ENCODE measurements at regions not wholly inside any gene's neighbourhood (a gene's known extent, or its start where the extent isn't known, plus 50 kb on each side); places are given as distances from the start of the nearest gene placed in this dataset.

GRCh38 chr16:87144232-87144631 is 173.0 kb downstream of the C16orf95 start:
- TF ChIP-seq, protein P1, sequence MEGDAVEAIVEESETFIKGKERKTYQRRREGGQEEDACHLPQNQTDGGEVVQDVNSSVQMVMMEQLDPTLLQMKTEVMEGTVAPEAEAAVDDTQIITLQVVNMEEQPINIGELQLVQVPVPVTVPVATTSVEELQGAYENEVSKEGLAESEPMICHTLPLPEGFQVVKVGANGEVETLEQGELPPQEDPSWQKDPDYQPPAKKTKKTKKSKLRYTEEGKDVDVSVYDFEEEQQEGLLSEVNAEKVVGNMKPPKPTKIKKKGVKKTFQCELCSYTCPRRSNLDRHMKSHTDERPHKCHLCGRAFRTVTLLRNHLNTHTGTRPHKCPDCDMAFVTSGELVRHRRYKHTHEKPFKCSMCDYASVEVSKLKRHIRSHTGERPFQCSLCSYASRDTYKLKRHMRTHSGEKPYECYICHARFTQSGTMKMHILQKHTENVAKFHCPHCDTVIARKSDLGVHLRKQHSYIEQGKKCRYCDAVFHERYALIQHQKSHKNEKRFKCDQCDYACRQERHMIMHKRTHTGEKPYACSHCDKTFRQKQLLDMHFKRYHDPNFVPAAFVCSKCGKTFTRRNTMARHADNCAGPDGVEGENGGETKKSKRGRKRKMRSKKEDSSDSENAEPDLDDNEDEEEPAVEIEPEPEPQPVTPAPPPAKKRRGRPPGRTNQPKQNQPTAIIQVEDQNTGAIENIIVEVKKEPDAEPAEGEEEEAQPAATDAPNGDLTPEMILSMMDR (IDR thresholded peaks at IDR 0.05; ENCODE audit: low read depth, low read length), result no peak
- no peak for TF ChIP-seq EZH2phosphoT487 (IDR thresholded peaks at IDR 0.05; ENCODE audit: low read depth)
